PC-3 (cell line): ENCODE measurements at regions not wholly inside any gene's neighbourhood (a gene's known extent, or its start where the extent isn't known, plus 50 kb on each side); places are given as distances from the start of the nearest gene placed in this dataset.

ENCODE experiments used
- EZH2 ChIP-seq: fragments of 300-600 bp; sonication (generic); IDR thresholded peaks from one replicate; pipeline ENCODE4 v1.6.1; 2017; ENCODE audit warnings: antibody characterized with exemption, mild to moderate bottlenecking, low read length; ENCODE audit not compliant: unreplicated experiment
- EZH2phosphoT487 ChIP-seq: fragments of 300-600 bp; sonication (generic); IDR thresholded peaks from 2 replicates; pipeline ENCODE4 v1.6.1; 2018; ENCODE audit warnings: mild to moderate bottlenecking, antibody characterized with exemption, low read length, borderline replicate concordance
- TF ChIP-seq, protein P1 (sequence below): fragments of 300-600 bp; sonication (generic); conservative IDR thresholded peaks from 2 replicates; pipeline ENCODE4 v1.5.1; 2017; ENCODE audit warnings: antibody characterized with exemption, low read depth, mild to moderate bottlenecking, low read length

DNA sequence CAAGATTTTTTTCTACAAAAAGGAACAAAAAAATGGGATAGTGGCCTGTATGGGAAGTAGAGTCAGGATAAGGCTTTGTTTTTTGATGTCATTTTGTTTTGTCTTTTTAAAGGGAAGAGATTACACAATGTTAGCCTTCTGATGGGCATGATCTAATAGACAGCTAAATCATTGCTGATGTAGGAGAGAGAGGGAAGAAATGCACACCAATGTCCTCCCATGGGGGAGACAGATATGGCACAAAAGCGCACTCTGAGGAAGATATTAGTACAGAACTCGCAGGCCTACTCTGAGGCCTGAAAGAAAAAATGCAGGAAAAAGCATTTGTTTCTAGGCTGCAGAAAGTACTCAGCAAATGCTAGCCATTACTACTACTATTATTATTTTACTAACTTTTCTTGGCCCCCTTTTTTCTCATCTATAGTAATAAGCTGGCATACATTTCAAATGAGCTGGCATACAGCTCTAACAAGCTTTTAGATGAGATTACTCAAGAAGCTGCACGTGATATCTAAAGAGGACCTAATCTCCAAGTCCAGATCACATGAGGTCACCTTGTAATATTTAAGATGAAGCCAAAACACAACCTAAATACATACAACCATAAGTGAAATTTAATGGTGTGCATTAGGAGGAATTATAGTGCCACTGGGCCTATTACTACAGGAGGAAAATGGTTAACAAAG, 269.4 kb upstream of the TANK start:
- no peak for TF ChIP-seq EZH2
- TF ChIP-seq, protein P1, sequence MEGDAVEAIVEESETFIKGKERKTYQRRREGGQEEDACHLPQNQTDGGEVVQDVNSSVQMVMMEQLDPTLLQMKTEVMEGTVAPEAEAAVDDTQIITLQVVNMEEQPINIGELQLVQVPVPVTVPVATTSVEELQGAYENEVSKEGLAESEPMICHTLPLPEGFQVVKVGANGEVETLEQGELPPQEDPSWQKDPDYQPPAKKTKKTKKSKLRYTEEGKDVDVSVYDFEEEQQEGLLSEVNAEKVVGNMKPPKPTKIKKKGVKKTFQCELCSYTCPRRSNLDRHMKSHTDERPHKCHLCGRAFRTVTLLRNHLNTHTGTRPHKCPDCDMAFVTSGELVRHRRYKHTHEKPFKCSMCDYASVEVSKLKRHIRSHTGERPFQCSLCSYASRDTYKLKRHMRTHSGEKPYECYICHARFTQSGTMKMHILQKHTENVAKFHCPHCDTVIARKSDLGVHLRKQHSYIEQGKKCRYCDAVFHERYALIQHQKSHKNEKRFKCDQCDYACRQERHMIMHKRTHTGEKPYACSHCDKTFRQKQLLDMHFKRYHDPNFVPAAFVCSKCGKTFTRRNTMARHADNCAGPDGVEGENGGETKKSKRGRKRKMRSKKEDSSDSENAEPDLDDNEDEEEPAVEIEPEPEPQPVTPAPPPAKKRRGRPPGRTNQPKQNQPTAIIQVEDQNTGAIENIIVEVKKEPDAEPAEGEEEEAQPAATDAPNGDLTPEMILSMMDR: no peak
- no peak for TF ChIP-seq EZH2phosphoT487
